GM12878 (cell line): ENCODE measurements at regions not wholly inside any gene's neighbourhood (a gene's known extent, or its start where the extent isn't known, plus 50 kb on each side); places are given as distances from the start of the nearest gene placed in this dataset.

Source experiments
- ATAC-seq: fragments of 200-7000 bp; cut with Tn5 transposase; 3 replicates; pipeline ENCODE4 v1.9.1; 2020; ENCODE audit warnings: mild to moderate bottlenecking, moderate library complexity
- BruUV-seq: library from RNA; stranded (reverse); fragments of 400-500 nt; replicated peaks from 2 replicates; lab custom pipeline; 2021; lab: Mats Ljungman, UMichigan
- CTCF ChIA-PET: fragments of 300-600 bp; sonication (Branson Sonifier 250); formaldehyde crosslinking; extraction: SDS; loops from one replicate; lab custom pipeline; 2021; ENCODE audit warnings: inconsistent platforms; lab: Yijun Ruan, JAX
- POLR2A ChIA-PET: fragments of 350-600 bp; formaldehyde crosslinking; extraction: SDS; loops from one replicate; lab custom pipeline; 2021; ENCODE audit warnings: inconsistent platforms; lab: Charles Lee
- RAD21 ChIA-PET: fragments of 300-600 bp; sonication (Branson Sonifier 250); formaldehyde crosslinking; loops from one replicate; lab custom pipeline; 2023; ENCODE audit warnings: antibody characterized with exemption; ENCODE audit not compliant: unreplicated experiment; lab: Charles Lee
- SMC1A ChIA-PET: fragments of 300-600 bp; sonication (Branson Sonifier 250); formaldehyde crosslinking; loops from one replicate; lab custom pipeline; 2023; ENCODE audit not compliant: unreplicated experiment, uncharacterized antibody; lab: Charles Lee
- DNase-seq: peaks from one replicate; pipeline ENCODE4 v3.0.0-alpha.2; 2011; ENCODE audit warnings: low read depth, low spot score
- FAIRE-seq: peaks from 3 replicates; lab custom pipeline; 2011; peaks lifted over from hg19 to GRCh38; lab: Jason Lieb, UNC
- H2AFZ ChIP-seq: 2 replicates; pipeline ENCODE4 v1.6.0; 2011; ENCODE audit warnings: low read depth, low read length, control low read depth; ENCODE audit not compliant: control insufficient read depth
- H3K27ac ChIP-seq: 2 replicates; pipeline ENCODE4 v1.5.1; 2011; ENCODE audit warnings: control low read depth; ENCODE audit not compliant: control insufficient read depth, insufficient read depth
- H3K27me3 ChIP-seq, 2 experiments: replicated peaks in 1 of 2; 2 replicates each; pipeline versions ENCODE4 v1.6.0 to v1.6.1; 2011; ENCODE audit warnings: low read length in 1 of 2; ENCODE audit not compliant: control insufficient read depth in 2 of 2, insufficient read depth in 2 of 2
- H3K36me3 ChIP-seq, 2 experiments: 2 replicates each; pipeline ENCODE4 v1.5.1; 2011; ENCODE audit warnings: low read length in 1 of 2; ENCODE audit not compliant: control insufficient read depth in 2 of 2, insufficient read depth in 2 of 2
- H3K4me1 ChIP-seq: 2 replicates; pipeline ENCODE4 v1.6.1; 2011; ENCODE audit warnings: mild to moderate bottlenecking, low read length, moderate library complexity, mixed read lengths; ENCODE audit not compliant: control insufficient read depth, insufficient read depth
- H3K4me2 ChIP-seq: 2 replicates; pipeline ENCODE4 v1.6.0; 2011; ENCODE audit warnings: control low read depth; ENCODE audit not compliant: control insufficient read depth, insufficient read depth
- H3K4me3 ChIP-seq: fragments of 200-600 bp; sonication (generic); 2 replicates; pipeline ENCODE4 v1.5.1; 2016
- H3K79me2 ChIP-seq: 2 replicates; pipeline ENCODE4 v1.6.0; 2011; ENCODE audit warnings: low read length; ENCODE audit not compliant: control insufficient read depth, insufficient read depth
- H3K9ac ChIP-seq: 2 replicates; pipeline ENCODE4 v1.8.0; 2011; ENCODE audit warnings: low read length, control low read depth, mixed read lengths; ENCODE audit not compliant: control insufficient read depth, insufficient read depth
- H3K9me3 ChIP-seq: replicated peaks from 3 replicates; pipeline ENCODE4 v1.5.1; 2011; ENCODE audit warnings: mild to moderate bottlenecking, low read length; ENCODE audit not compliant: control insufficient read depth, insufficient read depth
- H4K20me1 ChIP-seq: 2 replicates; pipeline ENCODE4 v1.6.0; 2011; ENCODE audit not compliant: control insufficient read depth, insufficient read depth
- BMI1 ChIP-seq: fragments of 450-650 bp; IDR thresholded peaks from 2 replicates; pipeline ENCODE4 v1.6.1; 2016; ENCODE audit warnings: mild to moderate bottlenecking, moderate library complexity, borderline replicate concordance
- ESRRA ChIP-seq: IDR thresholded peaks from 2 replicates; pipeline ENCODE4 v1.6.1; 2012; ENCODE audit warnings: mild to moderate bottlenecking, low read length, improper control_type of control experiment
- FOS ChIP-seq: IDR thresholded peaks from 3 replicates; pipeline ENCODE4 v1.6.1; 2011; ENCODE audit warnings: borderline replicate concordance; ENCODE audit not compliant: insufficient read length; ENCODE audit errors: extremely low read depth
- GABPA ChIP-seq: IDR thresholded peaks from 2 replicates; pipeline ENCODE4 v1.6.1; 2014; ENCODE audit warnings: antibody characterized with exemption, low read depth, mild to moderate bottlenecking, inconsistent platforms
- HDAC2 ChIP-seq: fragments of 200-600 bp; sonication (generic); IDR thresholded peaks from 2 replicates; pipeline ENCODE4 v1.6.1; 2017
- JUNB ChIP-seq: IDR thresholded peaks from 2 replicates; pipeline ENCODE4 v1.6.1; 2016; ENCODE audit warnings: antibody characterized with exemption, mild to moderate bottlenecking
- MXI1 ChIP-seq: fragments of 150-350 bp; IDR thresholded peaks from 2 replicates; pipeline ENCODE4 v1.6.1; 2011; ENCODE audit warnings: low read depth, mild to moderate bottlenecking, inconsistent platforms, low read length, improper control_type of control experiment
- NR2F1 ChIP-seq: fragments of 450-650 bp; conservative IDR thresholded peaks from 2 replicates; pipeline ENCODE4 v1.6.1; 2017; ENCODE audit warnings: mild to moderate bottlenecking
- POLR2AphosphoS5 ChIP-seq: IDR thresholded peaks from 2 replicates; pipeline ENCODE4 v1.6.1; 2011; ENCODE audit warnings: mild to moderate bottlenecking, low read length, inconsistent platforms
- RAD51 ChIP-seq: fragments of 450-650 bp; IDR thresholded peaks from 2 replicates; pipeline ENCODE4 v1.6.1; 2016; ENCODE audit warnings: moderate library complexity, mild to moderate bottlenecking, inconsistent platforms
- SMARCA5 ChIP-seq: fragments of 450-650 bp; IDR thresholded peaks from 2 replicates; pipeline ENCODE4 v1.6.1; 2017; ENCODE audit warnings: mild to moderate bottlenecking
- SMC3 ChIP-seq: IDR thresholded peaks from 2 replicates; pipeline ENCODE4 v1.6.1; 2011; ENCODE audit warnings: low read length, improper control_type of control experiment, borderline replicate concordance
- WGBS: methylation state at CpG from one replicate; pipeline ENCODE4 v1.1.6; 2016; ENCODE audit warnings: low lambda C conversion rate; ENCODE audit not compliant: insufficient replicate concordance, insufficient coverage; ENCODE audit errors: missing lambda C conversion rate; 5-methylcytosine and 5-hydroxymethylcytosine counted together
- in situ Hi-C: fragments of 300-500 bp; cut with MboI; formaldehyde crosslinking; loops from 9 replicates; pipeline ENCODE4 v1.14.3; 2018; ENCODE audit warnings: mixed read lengths
- intact Hi-C: fragments of 100-400 bp; cut with micrococcal nuclease; formaldehyde crosslinking; loops from one replicate; pipeline ENCODE4 v1.14.2; 2022; ENCODE audit not compliant: unreplicated experiment
- TF ChIP-seq, protein P1 (sequence below): IDR thresholded peaks from 2 replicates; pipeline ENCODE4 v1.6.1; 2012; ENCODE audit warnings: low read depth, low read length, improper control_type of control experiment
- TF ChIP-seq, protein P2 (sequence below): fragments of 450-650 bp; IDR thresholded peaks from 2 replicates; pipeline ENCODE4 v1.6.1; 2017; ENCODE audit warnings: mild to moderate bottlenecking, moderate library complexity
- TF ChIP-seq, protein P3 (sequence below): IDR thresholded peaks from 2 replicates; pipeline ENCODE4 v1.6.1; 2011; ENCODE audit warnings: borderline replicate concordance, low read depth, mild to moderate bottlenecking, moderate library complexity, mixed read lengths, low read length; ENCODE audit not compliant: insufficient read depth; ENCODE audit errors: extremely low read length

DNA sequence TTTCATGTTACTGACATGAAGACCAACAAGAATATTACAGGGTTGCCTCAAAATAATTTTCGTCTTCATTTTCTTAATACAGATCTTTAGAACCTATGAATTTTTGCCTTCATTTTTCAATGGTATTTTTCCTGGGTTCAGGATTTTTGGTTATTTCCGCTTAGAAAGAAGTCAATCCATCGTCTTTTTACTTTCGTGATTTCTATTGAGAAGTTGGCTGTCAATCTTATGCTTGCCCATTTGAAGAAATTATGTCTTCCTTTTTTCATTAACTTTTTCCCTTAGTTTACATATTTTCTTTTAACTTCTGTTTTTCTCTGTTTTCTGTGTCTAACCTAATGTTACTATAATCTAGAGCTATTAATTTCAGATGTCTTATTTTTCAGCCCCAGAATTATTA, 868.9 kb upstream of the SLC10A2 start:
- WGBS: 26% methylated on average over 4 of the region's 4 CpGs
- BruUV-seq: no TSS peak

DNA sequence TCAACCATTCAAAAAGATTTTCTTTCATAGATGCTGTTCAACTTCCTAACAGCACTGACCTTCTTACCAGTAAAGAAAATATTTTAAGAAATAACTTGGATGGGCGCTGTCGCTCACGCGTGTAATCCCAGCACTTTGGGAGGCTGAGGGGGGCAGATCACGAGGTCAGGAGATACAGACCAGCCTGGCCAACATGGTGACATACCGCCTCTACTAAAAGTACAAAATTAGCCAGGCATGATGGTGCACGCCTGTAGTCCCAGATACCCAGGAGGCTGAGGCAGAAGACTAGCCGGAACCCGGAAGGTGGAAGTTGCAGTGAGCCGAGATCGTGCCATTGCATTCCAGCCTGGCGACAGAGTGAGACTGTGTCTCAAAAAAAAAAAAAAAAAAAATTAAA, 865.7 kb upstream of the SLC10A2 start:
- FAIRE-seq (no peak), DNase-seq (no peak), ATAC-seq (no peak)
- intact Hi-C loops (no loop called here), in situ Hi-C loops (no loop called here)
- POLR2A ChIA-PET: interaction anchor here (0.6 kb wide), 1 partner anchor 1129 kb away, joined by 3 read pairs; no protein-coding TSS in a partner anchor
- Histone ChIP-seq H3K4me2 (no peak overlapping the region), H4K20me1 (no peaks in the 10 kb centered on the region), H3K4me1 (no peaks in the 10 kb centered on the region), H3K9ac (no peak overlapping the region), H3K79me2 (no peaks in the 10 kb centered on the region), H3K27ac (no peak overlapping the region), H3K27me3 (no peaks in the 10 kb centered on the region), H3K9me3 (no peaks in the 10 kb centered on the region), H3K4me3 (no peak overlapping the region), H3K36me3 (no peaks in the 10 kb centered on the region), H2AFZ (no peak overlapping the region)
- BruUV-seq: no TSS peak
- WGBS: 59% methylated on average over 7 of the region's 12 CpGs
- RAD21 ChIA-PET: no interaction called here
- CTCF ChIA-PET: interaction anchor here (0.7 kb wide), 1 partner anchor 509 kb away, joined by 3 read pairs; no protein-coding TSS in a partner anchor
- SMC1A ChIA-PET: no interaction called here
- TF ChIP-seq POLR2AphosphoS5 (no peak), BMI1 (no peak), JUNB (no peak), HDAC2 (no peak), NR2F1 (no peak), ESRRA (no peak), MXI1 (no peak), SMARCA5 (no peak)
- TF ChIP-seq, protein P1, sequence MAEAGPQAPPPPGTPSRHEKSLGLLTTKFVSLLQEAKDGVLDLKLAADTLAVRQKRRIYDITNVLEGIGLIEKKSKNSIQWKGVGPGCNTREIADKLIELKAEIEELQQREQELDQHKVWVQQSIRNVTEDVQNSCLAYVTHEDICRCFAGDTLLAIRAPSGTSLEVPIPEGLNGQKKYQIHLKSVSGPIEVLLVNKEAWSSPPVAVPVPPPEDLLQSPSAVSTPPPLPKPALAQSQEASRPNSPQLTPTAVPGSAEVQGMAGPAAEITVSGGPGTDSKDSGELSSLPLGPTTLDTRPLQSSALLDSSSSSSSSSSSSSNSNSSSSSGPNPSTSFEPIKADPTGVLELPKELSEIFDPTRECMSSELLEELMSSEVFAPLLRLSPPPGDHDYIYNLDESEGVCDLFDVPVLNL: no peak
- TF ChIP-seq, protein P2, sequence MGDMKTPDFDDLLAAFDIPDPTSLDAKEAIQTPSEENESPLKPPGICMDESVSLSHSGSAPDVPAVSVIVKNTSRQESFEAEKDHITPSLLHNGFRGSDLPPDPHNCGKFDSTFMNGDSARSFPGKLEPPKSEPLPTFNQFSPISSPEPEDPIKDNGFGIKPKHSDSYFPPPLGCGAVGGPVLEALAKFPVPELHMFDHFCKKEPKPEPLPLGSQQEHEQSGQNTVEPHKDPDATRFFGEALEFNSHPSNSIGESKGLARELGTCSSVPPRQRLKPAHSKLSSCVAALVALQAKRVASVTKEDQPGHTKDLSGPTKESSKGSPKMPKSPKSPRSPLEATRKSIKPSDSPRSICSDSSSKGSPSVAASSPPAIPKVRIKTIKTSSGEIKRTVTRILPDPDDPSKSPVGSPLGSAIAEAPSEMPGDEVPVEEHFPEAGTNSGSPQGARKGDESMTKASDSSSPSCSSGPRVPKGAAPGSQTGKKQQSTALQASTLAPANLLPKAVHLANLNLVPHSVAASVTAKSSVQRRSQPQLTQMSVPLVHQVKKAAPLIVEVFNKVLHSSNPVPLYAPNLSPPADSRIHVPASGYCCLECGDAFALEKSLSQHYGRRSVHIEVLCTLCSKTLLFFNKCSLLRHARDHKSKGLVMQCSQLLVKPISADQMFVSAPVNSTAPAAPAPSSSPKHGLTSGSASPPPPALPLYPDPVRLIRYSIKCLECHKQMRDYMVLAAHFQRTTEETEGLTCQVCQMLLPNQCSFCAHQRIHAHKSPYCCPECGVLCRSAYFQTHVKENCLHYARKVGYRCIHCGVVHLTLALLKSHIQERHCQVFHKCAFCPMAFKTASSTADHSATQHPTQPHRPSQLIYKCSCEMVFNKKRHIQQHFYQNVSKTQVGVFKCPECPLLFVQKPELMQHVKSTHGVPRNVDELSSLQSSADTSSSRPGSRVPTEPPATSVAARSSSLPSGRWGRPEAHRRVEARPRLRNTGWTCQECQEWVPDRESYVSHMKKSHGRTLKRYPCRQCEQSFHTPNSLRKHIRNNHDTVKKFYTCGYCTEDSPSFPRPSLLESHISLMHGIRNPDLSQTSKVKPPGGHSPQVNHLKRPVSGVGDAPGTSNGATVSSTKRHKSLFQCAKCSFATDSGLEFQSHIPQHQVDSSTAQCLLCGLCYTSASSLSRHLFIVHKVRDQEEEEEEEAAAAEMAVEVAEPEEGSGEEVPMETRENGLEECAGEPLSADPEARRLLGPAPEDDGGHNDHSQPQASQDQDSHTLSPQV: no peak
- TF ChIP-seq, protein P3, sequence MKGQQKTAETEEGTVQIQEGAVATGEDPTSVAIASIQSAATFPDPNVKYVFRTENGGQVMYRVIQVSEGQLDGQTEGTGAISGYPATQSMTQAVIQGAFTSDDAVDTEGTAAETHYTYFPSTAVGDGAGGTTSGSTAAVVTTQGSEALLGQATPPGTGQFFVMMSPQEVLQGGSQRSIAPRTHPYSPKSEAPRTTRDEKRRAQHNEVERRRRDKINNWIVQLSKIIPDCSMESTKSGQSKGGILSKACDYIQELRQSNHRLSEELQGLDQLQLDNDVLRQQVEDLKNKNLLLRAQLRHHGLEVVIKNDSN: no peak

More for the DNA sequence above, 868.9 kb upstream of the SLC10A2 start:
- no peaks in the 10 kb centered on the region for H4K20me1 ChIP-seq
- intact Hi-C loops (no loop called here), in situ Hi-C loops (no loop called here)
- RAD21 ChIA-PET: no interaction called here
- CTCF ChIA-PET: no interaction called here
- no peak overlapping the region for H2AFZ ChIP-seq
- no peak for FAIRE-seq
- no peaks in the 10 kb centered on the region for H3K36me3 ChIP-seq
- no peaks in the 10 kb centered on the region for H3K9me3 ChIP-seq
- H3K27ac ChIP-seq: no peak overlapping the region
- no peak for TF ChIP-seq SMC3
- TF ChIP-seq RAD51: no peak
- no peak for TF ChIP-seq GABPA
- no peak for TF ChIP-seq FOS
- SMC1A ChIA-PET: no interaction called here
- DNase-seq: no peak
- ATAC-seq: no peak
- no peak overlapping the region for H3K4me3 ChIP-seq
- POLR2A ChIA-PET: no interaction called here
- H3K4me2 ChIP-seq: no peak overlapping the region
- H3K4me1 ChIP-seq: no peaks in the 10 kb centered on the region
- no peak overlapping the region for H3K9ac ChIP-seq
- no peaks in the 10 kb centered on the region for H3K79me2 ChIP-seq
- H3K27me3 ChIP-seq: no peaks in the 10 kb centered on the region
